ENCODE measurements at regions not wholly inside any gene's neighbourhood (a gene's known extent, or its start where the extent isn't known, plus 50 kb on each side); places are given as distances from the start of the nearest gene placed in this dataset.

DNA sequence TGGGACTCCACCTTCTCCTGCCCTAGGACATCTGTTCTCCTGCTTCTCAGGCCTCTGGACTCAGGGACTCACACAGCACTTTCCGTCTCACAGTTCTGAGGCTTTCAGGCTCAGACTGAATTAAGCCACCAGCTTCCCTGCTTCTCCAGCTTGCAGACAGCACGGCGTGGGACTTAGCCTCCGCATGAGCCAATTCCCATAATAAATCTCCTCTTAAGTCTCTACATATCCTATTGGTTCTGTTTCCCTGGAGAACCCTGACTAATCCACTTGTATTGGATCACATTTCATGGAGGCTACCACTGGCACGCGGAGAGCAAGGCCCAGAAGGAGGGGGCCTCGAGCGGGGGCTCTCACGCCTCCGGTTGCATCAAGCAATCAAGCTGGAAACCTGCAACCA, 1313.6 kb downstream of the TBC1D22A start:
- H3K9me3 ChIP-seq (ENCODE audit: insufficient read depth, low read depth, low read length): no peaks in the 10 kb centered on the region
- H3K36me3 ChIP-seq (ENCODE audit: insufficient read depth, low read length): no peaks in the 10 kb centered on the region
- peaks cover 19% of the 10 kb centered on the region for H3K4me1 ChIP-seq (ENCODE audit: insufficient read depth, low read length, poor library complexity, severe bottlenecking)
- no peaks in the 10 kb centered on the region for H3K79me2 ChIP-seq (ENCODE audit: insufficient read depth, low read length)
- H4K20me1 ChIP-seq (ENCODE audit: insufficient read depth, low read length, poor library complexity, severe bottlenecking): no peaks in the 10 kb centered on the region
- H2AFZ ChIP-seq (ENCODE audit: low read length): no peak overlapping the region
- no peak overlapping the region for H3K4me3 ChIP-seq (ENCODE audit: low read length, poor library complexity, severe bottlenecking)
- TF ChIP-seq EZH2phosphoT487 (IDR thresholded peaks at IDR 0.05; ENCODE audit: borderline replicate concordance): no peak
- TF ChIP-seq, protein P1, sequence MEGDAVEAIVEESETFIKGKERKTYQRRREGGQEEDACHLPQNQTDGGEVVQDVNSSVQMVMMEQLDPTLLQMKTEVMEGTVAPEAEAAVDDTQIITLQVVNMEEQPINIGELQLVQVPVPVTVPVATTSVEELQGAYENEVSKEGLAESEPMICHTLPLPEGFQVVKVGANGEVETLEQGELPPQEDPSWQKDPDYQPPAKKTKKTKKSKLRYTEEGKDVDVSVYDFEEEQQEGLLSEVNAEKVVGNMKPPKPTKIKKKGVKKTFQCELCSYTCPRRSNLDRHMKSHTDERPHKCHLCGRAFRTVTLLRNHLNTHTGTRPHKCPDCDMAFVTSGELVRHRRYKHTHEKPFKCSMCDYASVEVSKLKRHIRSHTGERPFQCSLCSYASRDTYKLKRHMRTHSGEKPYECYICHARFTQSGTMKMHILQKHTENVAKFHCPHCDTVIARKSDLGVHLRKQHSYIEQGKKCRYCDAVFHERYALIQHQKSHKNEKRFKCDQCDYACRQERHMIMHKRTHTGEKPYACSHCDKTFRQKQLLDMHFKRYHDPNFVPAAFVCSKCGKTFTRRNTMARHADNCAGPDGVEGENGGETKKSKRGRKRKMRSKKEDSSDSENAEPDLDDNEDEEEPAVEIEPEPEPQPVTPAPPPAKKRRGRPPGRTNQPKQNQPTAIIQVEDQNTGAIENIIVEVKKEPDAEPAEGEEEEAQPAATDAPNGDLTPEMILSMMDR (conservative IDR thresholded peaks at IDR 0.05; ENCODE audit: low read length): no peak
- H3K27me3 ChIP-seq (ENCODE audit: insufficient read depth, low read length, poor library complexity, severe bottlenecking): no peaks in the 10 kb centered on the region
- H3K9ac ChIP-seq (ENCODE audit: low read depth, low read length, poor library complexity, severe bottlenecking): no peak overlapping the region
- H3K4me2 ChIP-seq (ENCODE audit: low read depth, low read length, poor library complexity, severe bottlenecking): no peak overlapping the region
- no peaks in the 10 kb centered on the region for H3K9me2 ChIP-seq (replicated peaks; ENCODE audit: low read depth, low read length)
- H3F3A ChIP-seq (ENCODE audit: low read depth): no peaks in the 10 kb centered on the region

DNA sequence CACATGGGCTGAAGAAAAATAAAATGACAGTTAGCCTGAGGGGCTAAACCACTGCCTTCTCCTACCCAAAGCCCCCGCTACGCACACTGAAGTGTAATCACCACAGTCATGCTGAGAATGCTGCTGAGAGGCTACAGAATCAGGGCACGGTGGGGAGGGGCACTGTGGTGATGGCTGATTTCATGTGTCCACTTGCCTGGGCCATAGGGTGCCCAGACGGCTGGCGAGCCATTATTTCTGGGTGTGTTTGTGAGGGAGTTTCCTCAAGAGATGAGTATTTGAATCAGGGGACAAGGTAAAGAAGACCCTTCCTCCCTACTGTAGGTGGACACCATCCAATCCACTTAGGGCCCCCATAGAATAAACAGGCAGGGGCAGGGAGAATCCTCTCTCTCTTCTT, 1313.2 kb downstream of the TBC1D22A start:
- no peaks in the 10 kb centered on the region for H3K27me3 ChIP-seq (ENCODE audit: insufficient read depth, low read length, poor library complexity, severe bottlenecking)
- H3K4me2 ChIP-seq (ENCODE audit: low read depth, low read length, poor library complexity, severe bottlenecking): no peak overlapping the region
- H3K9me3 ChIP-seq (ENCODE audit: insufficient read depth, low read depth, low read length): no peaks in the 10 kb centered on the region
- no peaks in the 10 kb centered on the region for H4K20me1 ChIP-seq (ENCODE audit: insufficient read depth, low read length, poor library complexity, severe bottlenecking)
- no peaks in the 10 kb centered on the region for H3F3A ChIP-seq (ENCODE audit: low read depth)
- no peaks in the 10 kb centered on the region for H3K9me2 ChIP-seq (replicated peaks; ENCODE audit: low read depth, low read length)
- no peak overlapping the region for H3K4me3 ChIP-seq (ENCODE audit: low read length, poor library complexity, severe bottlenecking)
- H3K9ac ChIP-seq (ENCODE audit: low read depth, low read length, poor library complexity, severe bottlenecking): no peak overlapping the region
- TF ChIP-seq EZH2phosphoT487 (IDR thresholded peaks at IDR 0.05; ENCODE audit: borderline replicate concordance): no peak
- TF ChIP-seq, protein P1 (conservative IDR thresholded peaks at IDR 0.05; ENCODE audit: low read length): no peak
- H2AFZ ChIP-seq (ENCODE audit: low read length): no peak overlapping the region
- no peaks in the 10 kb centered on the region for H3K36me3 ChIP-seq (ENCODE audit: insufficient read depth, low read length)
- H3K4me1 ChIP-seq (ENCODE audit: insufficient read depth, low read length, poor library complexity, severe bottlenecking): peaks cover 19% of the 10 kb centered on the region
- H3K79me2 ChIP-seq (ENCODE audit: insufficient read depth, low read length): no peaks in the 10 kb centered on the region

DNA sequence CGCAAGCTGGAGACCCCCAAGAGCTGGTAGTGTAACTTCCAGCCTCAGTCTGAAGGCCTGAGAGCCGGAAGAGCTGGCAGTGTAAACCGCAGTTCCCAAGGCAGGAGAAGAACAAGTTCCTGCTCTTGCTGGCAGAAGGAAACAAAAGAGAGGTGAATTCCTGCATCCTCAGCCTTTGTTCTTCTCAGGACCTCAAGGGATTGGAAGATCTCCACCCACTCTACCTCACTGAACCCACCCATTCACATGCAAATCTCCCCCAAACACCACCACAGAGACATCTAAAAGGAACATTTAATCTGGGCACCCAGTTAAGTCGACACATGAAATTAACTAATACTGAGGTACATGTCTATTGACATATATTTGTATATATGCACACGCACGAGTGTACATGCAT, 1310.3 kb downstream of the TBC1D22A start:
- Histone ChIP-seq H3K4me1 (ENCODE audit: insufficient read depth, low read length, poor library complexity, severe bottlenecking) (no peaks in the 10 kb centered on the region), H3K4me3 (ENCODE audit: low read length, poor library complexity, severe bottlenecking) (no peak overlapping the region), H3F3A (ENCODE audit: low read depth) (no peaks in the 10 kb centered on the region), H3K4me2 (ENCODE audit: low read depth, low read length, poor library complexity, severe bottlenecking) (no peak overlapping the region), H3K79me2 (ENCODE audit: insufficient read depth, low read length) (no peaks in the 10 kb centered on the region), H3K27me3 (ENCODE audit: insufficient read depth, low read length, poor library complexity, severe bottlenecking) (no peaks in the 10 kb centered on the region), H3K9ac (ENCODE audit: low read depth, low read length, poor library complexity, severe bottlenecking) (no peak overlapping the region), H3K9me2 (replicated peaks; ENCODE audit: low read depth, low read length) (no peaks in the 10 kb centered on the region), H3K9me3 (ENCODE audit: insufficient read depth, low read depth, low read length) (peaks cover 4% of the 10 kb centered on the region; the same call in 1 of the 2 replicates), H3K36me3 (ENCODE audit: insufficient read depth, low read length) (no peaks in the 10 kb centered on the region), H4K20me1 (ENCODE audit: insufficient read depth, low read length, poor library complexity, severe bottlenecking) (no peaks in the 10 kb centered on the region), H2AFZ (ENCODE audit: low read length) (no peak overlapping the region)
- TF ChIP-seq EZH2phosphoT487 (IDR thresholded peaks at IDR 0.05; ENCODE audit: borderline replicate concordance): no peak
- TF ChIP-seq, protein P1 (conservative IDR thresholded peaks at IDR 0.05; ENCODE audit: low read length): no peak
